ENCODE measurements at regions not wholly inside any gene's neighbourhood (a gene's known extent, or its start where the extent isn't known, plus 50 kb on each side); places are given as distances from the start of the nearest gene placed in this dataset.

DNA sequence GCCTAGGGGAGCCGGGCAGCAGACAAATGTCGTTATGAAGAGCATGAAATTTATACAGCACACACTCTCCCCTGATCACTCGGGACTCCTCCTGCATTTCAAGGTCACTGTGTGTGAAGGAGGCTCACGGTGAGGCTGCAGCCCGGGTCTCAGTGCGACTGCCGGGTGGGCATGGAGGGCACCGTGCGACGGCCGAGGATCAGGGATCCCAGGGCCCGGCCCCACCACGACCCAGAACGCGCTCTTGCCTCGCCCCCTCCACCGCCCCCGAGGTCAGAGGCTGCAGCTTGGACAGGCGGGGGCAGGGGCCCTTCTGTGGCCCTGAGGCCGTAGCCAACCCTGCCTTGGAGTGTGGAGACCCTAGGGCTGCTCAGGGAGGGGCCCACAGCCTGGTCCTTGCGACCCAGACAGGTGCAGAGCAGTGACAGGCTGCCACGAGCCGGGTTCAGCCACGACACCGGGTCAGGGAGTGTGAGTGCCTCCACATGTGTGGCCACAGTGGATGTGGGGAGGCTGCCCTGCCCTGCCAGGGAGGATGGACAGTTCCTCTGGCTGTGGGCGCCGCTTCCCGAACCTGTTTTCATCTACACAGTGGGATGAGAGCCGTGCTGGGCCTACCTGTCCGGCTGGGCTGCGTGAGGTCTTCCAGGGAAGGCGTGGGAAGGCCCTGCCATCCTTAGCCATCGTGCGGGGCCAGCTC lies 89.3 kb upstream of the NKX1-1 start:
- DNase-seq (ENCODE audit: low spot score): no peak

DNA sequence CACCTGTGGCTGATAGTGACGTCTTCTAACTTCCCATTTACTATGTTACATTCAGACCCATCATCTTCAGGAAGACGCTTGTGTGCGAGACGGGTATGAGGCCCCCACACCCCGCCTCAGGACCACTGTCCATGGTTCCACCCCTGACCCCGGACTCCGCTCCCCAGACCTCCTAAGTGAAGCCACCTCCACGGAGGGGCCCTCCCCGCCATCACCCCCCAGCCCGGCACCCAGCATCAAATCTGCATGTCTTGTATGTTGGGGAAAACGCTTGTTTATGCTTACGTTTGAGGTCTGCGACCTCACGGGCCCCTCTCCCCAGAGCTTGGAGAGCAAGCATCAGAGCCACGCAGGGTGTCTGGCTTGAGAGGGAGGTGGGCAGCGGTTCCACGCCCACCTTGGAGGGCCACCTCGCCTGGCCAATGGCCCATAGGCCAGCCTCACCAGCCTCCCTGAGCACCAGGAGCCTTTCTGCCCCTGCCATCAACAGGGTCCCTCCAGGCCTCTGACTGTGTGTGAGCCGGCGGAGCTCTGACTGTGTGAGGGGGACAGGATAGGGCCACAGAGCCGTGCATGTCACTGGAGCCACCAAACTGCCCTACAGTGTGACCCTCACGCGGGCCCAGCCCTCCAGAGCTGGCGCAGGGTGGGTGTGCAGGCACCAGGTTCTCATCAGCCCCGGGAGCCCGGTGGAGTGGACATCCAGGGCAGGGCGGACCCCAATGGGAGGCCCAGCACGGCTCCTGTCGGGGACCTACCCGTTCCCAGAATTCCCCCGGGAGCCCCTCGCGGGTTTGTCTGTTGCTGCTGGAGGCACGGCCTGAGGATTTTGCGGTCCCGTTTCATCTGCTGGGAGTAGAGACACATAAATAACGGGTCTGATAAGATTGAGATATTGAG lies 88.4 kb upstream of the NKX1-1 start:
- no peak for DNase-seq (ENCODE audit: low spot score)

DNA sequence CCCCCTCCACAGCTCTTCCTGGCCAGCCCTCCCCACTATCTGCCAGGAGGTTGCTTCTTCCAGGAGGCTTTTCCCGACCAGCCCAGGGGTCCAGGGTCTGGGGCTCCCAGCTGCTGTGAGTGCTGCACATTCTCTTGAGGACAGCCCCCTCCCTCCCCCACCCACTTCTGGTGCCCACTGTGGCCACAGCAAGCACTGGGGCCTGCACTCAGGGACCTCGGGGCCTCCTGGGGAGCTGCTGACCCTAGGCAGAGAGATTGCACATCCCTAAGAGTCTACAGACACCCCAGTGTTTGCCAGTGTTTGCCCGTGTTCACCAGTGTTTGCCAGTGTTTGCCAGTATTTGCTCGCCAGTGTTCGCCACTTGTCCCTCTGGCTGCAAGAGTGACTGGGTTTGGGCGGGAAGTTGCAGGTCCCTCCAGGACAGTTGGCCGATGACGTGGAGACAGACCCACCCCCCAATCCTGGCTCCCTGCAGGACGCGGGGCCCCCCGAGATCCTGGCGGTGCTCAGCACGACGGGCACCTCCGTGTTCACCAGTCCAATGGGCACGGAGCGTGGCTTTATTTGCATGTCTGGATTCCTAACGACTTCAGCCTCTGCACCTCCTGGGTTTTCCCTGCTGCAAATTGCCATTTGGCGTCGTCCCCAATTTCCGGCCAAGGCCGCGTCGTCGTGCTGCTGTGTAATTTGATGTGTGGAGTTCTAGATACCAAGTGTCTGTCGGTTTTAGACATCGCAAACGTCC lies 87.5 kb upstream of the NKX1-1 start:
- DNase-seq (ENCODE audit: low spot score): no peak

- DNase-seq (ENCODE audit: low spot score): no peak
Measured at GRCh38 chr4:1492651-1493539, 86.7 kb upstream of the NKX1-1 start.

- no peak for DNase-seq (ENCODE audit: low spot score)
Measured at GRCh38 chr4:1492142-1492457, 85.9 kb upstream of the NKX1-1 start.

DNA sequence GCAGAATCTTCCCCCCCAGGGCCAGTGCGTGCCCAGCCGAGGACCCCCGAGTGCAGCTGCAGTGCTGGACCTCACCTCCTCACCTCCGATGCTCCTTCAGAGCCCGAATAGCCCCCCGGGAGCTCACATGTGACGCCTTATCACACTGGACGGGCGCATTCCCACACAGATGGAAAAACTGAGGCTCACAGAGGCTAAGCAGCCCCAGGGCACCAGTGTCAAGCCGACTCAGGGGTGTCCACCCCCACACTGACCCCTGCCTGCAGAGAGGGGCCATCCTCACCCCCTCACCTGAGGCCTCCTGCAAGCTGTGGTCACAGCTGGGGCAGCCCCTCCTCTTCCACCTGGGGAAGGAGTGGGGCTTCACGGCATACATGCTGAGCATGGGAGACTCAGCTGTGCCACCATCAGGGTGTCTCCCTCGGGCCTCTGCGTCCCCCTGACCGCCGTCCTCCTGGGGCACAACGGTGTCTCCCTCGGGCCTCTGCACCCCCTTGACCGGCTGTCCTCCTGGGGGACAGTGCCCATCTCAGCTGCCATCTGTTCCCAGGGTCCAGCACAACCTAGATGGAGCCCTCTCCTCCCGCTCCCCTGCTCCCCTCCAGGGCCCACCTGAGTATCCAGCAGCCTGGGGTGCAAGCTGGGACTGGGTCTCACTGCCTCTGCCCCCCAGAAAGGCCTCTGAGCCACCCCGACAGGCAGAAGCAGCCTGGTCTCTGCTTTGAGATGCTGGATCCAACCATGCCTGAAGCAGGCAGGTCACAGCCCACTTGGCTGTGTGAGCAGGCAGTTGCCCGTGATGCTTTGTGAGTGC lies 85.3 kb upstream of the NKX1-1 start:
- DNase-seq (ENCODE audit: low spot score): no peak

GRCh38 chr4:1490654-1491327 lies 84.5 kb upstream of the NKX1-1 start:
- no peak for DNase-seq (ENCODE audit: low spot score)

DNA sequence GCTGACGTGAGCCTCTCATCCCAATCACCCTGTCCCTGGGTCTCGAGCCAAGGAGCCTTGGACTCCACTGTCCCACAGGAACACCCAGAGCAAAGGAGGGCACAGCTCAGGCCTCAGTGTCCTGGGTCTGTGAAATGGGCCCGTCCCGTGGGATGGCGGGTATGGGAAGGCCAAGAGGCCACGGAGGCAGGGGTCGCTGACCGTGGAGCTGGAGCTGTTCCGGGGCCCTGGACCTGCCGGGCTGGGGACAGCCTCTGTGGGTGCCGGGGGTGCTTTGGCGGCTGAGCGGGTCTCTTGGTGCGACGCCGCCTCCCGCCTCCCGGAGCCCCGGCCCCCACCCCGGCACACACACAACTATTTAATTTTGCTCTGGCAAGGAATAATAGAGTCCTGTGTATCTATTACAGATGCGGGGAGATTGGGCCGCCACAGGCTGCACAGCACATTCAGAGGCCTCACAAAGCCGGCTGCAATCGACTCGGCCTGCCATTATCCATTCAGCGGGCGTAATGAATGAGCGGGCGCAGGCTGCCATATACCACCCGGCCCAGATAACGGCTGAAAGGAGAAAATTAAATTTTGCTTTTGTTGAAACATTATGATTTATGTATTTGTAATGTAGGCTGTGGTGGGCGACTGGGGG lies 83.9 kb upstream of the NKX1-1 start:
- no peak for DNase-seq (ENCODE audit: low spot score)

DNA sequence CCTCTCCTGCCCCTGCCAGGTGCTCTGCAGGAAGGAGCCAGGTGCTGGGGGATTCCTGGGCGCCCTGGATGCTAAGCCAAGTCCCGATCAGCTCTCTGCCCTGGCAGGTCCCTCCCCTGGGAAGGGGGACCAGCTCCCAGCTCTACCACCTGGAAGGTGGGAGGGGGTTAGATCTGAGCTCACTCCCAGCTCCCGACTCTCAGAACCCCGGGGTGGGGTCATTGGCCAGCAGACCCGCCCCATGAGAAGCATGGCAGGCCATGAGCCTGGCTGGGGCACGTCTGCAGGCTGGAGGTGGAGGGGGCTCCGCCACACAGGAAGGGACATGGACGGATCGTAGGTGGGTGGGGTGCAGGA lies 83.4 kb upstream of the NKX1-1 start:
- DNase-seq (ENCODE audit: low spot score): no peak

- no peak for DNase-seq (ENCODE audit: low spot score)
Measured at GRCh38 chr4:1488831-1489638, 82.8 kb upstream of the NKX1-1 start.

DNA sequence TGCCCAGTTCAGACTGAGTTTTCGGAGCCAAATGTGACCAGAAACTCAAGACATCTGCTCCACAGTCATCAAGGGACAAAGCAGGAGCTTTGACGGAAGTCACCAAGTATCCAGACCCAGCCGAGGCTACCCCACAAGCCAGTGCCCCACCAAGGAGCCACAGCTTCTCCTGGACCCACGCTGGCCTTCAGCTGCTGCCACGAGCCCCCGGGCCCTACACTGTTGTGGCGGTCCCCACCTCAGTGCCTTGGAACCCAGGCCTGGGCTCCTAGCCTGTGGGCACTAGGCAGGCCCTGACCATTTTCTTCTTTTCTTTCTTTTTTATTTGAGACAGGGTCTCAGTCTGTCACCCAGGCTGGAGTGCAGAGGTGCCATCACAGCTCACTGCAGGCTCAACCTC lies 82.1 kb upstream of the NKX1-1 start:
- DNase-seq (ENCODE audit: low spot score): no peak

DNA sequence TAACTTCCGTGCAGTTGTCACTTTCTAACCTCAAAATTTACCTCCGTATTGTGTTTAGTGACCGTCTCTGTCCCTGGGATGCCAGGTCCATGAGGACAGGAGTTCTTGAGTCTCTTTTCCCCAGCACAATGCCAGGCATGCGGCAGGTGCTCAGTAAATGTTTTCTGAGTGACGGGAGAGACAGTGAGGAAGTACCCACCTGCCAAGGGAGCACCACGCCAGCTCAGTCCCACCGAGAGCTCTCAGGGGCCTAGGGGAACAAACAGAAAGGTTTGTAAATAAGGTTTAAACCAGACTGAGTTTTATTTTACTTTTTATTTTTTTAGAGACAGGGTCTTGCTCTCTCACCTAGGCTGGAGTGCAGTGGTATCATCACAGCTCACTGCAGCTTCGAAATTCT lies 81.5 kb upstream of the NKX1-1 start:
- DNase-seq (ENCODE audit: low spot score): no peak

GRCh38 chr4:1487106-1487505 lies 80.9 kb upstream of the NKX1-1 start:
- DNase-seq (ENCODE audit: low spot score): no peak

DNA sequence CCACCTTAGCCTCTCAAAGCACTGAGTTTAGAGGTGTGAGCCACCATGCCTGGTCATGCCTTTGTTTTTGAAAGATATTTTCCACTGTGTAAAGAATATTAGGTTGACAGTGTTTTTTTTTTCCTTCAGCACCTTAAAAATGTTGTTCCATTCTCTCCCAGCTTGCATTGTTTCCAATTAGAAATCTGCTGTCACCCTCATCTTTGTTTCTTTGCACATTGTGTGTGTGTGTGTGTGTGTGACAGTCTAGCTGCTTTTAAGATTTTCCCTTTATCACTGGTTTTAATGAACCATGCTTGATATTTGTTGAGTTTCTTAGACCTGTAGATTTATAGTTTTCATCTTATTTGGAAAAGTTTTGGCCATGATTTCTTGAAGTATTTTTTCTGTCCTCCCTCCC lies 79.0 kb upstream of the NKX1-1 start:
- no peak for DNase-seq (ENCODE audit: low spot score)

DNA sequence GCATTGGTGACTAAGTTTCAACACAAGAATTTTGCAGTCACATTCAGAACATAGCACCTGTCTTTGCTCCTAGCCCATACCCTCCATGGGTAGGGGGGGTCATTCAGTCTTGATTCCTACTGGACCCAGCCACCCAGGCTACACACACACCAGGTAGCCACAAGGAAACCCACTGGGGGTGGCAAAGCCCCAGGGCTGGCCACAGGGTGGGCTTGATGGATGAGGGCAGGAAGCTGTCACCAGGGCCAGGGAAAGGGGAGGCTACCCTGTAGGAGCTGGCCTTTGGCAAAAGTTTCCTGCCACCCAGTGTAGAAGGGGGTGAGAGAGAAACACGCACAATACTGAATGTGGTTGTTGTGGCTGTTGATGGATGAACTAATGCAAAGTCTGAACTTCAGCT lies 74.5 kb upstream of the NKX1-1 start:
- no peak for DNase-seq (ENCODE audit: low spot score)

DNA sequence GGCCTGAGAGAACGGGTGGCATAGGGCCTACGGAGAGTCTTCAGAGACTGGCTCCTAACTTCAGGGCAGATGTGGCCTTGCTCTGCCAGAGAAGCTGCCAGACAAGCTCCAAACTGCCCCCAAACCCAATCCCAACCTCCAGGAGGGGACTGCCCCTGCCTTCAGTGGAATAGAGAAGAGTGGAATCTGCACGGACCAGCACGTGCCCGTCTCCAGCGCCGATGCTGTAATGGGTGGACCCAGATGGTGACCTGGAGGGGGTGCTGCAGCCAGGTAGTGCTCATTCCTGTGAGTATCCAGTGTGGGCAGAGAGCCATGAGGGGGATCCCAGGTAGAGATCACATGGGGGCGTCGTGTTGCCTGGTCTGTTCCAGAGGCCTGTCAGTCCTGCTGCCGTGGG lies 73.2 kb upstream of the NKX1-1 start:
- no peak for DNase-seq (ENCODE audit: low spot score)

GRCh38 chr4:1478766-1479355 lies 72.6 kb upstream of the NKX1-1 start:
- no peak for DNase-seq (ENCODE audit: low spot score)

DNA sequence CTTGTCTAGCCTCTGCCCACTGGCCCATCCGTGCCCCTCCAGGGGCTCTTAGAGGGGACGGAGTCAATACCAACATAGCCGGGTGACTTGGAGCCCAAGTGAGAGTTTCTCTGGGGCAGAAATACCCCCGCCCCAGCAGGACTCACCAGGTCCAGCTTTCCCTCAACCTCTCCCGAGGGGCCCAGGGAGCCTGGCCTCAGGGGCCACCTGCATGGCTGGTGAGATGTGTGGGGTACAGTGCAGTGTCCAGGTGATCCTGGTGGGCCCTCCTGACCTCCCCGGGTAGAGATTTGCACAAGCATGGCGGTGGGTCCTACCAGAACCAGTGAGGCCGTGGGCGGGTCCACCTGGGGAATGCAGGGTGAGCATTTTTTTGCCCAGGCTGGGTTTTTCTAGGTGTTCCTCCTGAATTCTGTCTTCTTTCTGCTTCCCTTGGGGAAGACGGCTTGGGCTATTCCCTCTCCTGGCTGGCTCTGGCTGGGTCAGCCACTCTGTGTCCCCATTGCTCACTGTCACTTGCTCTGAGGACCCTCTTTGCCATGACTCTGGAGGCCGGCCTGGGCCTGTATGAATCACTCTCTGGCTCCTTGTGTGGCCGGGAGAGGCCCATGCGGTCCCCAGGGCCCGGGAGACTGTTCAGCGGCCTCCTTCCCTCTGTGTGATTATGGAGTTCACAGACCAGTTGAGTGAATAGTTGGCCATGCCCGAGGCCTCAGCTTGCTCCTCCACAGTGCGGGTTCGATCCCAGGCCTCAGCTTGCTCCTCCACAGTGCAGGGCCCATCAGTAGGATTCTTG lies 71.0 kb upstream of the NKX1-1 start:
- no peak for DNase-seq (ENCODE audit: low spot score)

All from NAMALWA (cell line).